Bone marrow (tissue), 2 donors: ENCODE measurements at regions not wholly inside any gene's neighbourhood (a gene's known extent, or its start where the extent isn't known, plus 50 kb on each side); places are given as distances from the start of the nearest gene placed in this dataset.
"Not testable (repeated sequence)": the region's sequence is repeated elsewhere in the genome, so short reads cannot be mapped to it uniquely, and the experiment has no call there.

Experiments used
- DNase-seq, 2 donors: peaks; one replicate each; lab custom pipeline; 2025; lab: John Stamatoyannopoulos, UW

DNA sequence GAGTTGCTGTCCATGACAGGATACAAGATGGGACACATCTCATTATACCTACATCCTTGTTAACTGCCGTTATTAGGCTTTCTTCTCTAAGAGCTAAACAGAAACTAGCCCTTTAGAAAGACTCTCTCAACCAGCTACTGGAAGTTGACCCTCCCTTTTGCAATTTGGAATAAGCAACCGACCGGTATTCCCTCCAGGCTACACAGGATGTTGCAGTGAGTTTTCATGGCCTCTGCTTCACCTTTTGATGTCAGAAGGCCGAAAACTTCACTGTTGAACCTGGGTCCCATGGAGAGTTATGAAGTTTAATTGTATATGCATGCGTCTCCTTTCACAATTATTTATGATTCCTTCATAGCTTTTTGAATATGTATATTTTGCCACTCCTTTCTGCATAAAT, 1042.5 kb upstream of the SPRY2 start:
- no peak for DNase-seq

DNA sequence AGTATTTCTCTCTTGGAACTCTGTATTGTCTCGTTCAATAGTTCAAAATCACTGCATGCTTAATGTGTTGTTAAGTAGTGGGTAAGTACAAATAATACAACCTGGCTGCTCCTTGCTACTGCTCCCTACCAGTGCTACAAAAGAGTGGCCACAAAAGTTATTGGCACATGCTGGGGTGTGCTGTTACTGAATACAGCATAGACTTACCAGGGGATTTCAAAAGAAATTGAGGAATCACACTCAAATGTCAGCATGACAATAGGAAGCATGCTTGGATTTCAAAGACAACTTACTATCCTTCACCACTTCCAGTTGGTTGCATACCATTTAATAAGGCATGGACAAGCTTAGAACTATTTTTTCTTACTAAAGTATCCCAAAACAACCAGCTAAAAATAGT, 1041.3 kb upstream of the SPRY2 start:
- no peak for DNase-seq

DNA sequence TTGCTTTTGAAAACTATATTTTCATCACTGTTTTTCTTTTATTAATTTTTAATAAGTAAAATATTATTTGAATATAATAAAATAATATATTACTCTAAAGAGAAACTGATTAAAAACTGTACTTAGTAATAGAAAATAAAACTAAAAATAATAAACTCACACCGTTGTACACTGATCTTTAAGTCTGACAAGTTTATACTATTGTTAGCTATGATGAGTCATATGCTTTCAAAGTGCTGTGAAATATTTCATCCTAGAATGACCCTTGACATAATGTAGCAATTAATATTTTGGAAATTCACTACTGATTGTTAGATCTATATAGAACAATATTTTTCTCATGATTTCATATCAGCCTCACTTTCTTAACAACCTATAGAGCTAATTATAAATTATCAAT, 1040.6 kb upstream of the SPRY2 start:
- DNase-seq, result no peak

DNA sequence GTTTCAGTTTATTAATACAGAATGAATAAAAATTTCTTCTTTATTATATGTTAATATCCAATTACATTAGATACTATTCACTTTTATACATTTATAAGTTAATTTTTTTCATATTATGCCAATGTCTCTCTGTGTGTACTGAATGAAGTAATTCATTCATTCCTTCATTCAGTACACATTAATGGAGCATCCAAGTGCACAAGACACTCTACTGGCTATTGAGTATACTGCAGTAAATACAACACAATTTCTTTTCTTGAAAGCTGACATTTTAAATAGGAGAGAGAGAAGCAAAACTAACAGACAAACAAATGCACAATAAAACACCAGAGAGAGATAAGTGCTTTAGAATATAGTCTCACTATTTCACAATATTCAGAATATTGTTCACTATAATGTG, 1038.3 kb upstream of the SPRY2 start:
- no peak for DNase-seq

DNA sequence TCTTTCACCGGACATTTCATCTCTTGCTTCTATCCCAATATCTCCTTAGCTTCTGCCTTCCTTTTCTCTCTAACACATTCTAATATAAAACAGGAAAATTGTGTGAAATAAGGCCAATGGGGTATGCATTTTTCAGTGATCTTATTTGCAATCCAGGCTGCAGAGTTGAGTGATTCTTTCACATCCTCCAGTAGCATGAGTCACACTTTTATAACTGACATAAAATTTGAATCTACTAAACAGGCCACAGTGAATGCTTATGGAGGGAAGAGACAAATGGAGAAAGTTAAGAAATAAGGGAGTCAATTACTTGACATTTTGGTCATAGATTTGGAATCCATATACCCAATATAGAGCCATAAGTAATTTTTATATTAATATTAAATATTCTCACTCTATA, 1037.0 kb upstream of the SPRY2 start:
- no peak for DNase-seq

DNA sequence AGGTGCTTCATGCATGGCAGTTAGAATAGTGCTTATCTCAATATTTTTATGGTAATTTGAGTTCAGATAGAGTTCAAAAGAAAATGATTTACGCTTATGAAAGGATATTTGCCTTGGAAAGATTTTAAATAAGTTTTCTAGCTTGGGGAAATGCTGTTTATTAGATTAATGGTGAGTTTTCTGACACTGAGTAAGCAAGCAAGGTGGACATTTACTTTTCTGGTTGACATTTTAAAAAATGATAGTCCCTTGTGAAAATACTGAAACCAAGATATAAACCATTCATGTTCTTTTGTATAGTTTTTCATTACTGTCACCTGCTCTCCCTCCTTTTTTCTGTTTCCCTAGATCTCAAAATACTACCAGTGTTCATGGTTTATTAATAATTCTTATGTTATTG, 1034.8 kb upstream of the SPRY2 start:
- no peak for DNase-seq

DNA sequence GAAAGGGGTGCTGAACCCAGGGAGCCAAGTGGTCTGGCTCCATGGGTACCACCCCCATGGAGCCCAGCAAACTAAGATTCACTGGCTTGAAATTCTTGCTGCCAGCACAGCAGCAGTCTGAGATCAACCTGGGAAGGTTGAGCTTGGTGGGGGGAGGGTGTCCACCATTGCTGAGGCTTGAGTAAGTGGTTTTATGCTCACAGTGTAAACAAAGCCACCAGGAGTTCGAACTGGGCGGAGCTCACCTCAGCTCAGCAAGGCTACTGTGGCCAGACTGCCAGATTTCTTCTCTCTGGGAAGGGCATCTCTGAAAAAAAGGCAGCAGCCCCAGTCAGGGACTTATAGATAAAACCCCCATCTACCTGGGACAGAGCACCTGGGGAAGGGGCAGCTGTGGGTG, 1021.8 kb upstream of the SPRY2 start:
- DNase-seq, result not testable (repeated sequence)

DNA sequence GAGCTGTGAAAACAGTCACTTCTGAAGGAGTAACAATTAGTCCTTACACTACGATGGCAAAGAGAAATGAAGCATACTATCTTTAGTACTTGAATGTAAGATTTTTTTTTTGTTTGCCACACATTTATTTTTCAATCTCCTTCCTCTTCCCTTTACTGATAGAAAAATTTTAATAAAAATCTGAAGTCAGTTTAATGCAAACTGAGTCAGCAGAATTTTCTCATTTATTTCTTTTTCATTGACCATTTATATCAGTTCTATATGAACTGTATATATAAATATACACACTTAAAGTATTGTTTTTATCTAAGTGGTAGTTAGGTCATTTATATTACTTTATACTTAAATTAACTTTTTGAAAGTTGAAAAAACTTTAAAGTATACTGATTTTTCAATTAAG, 1009.1 kb upstream of the SPRY2 start:
- DNase-seq, result no peak

DNA sequence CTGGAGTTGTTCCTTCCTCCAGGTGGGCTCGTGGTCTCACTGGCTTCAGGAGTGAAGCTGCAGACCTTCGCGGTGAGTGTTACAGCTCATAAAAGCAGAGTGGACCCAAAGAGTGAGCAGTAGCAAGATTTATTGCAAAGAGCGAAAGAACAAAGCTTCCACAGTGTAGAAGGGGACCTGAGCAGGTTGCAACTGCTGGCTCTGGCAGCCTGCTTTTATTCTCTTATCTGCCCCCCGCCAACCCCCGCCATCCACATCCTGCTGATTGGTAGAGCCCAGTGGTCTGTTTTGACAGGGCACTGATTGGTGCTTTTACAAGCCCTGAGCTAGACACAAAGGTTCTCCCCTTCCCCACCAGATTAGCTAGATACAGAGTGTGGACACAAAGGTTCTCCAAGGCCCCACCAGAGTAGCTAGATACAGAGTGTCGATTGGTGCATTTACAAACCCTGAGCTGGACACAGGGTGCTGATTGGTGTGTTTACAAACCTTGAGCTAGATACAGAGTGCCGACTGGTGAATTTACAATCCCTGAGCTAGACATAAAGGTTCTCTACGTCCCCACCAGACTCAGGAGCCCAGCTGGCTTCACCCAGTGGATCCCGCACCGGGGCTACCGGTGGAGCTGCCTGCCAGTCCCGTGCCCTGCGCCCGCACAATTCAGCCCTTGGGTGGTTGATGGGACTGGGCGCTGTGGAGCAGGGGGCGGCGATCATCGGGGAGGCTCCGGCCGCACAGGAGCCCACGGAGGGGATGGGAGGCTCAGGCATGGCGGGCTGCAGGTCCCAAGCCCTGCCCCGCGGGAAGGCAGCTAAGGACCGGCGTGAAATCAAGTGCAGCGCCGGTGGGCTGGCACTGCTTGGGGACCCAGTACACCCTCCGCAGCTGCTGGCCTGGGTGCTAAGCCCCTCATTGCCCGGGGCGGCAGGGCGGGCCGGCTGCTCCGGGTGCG, 999.5 kb upstream of the SPRY2 start:
- DNase-seq, result not testable (repeated sequence)

DNA sequence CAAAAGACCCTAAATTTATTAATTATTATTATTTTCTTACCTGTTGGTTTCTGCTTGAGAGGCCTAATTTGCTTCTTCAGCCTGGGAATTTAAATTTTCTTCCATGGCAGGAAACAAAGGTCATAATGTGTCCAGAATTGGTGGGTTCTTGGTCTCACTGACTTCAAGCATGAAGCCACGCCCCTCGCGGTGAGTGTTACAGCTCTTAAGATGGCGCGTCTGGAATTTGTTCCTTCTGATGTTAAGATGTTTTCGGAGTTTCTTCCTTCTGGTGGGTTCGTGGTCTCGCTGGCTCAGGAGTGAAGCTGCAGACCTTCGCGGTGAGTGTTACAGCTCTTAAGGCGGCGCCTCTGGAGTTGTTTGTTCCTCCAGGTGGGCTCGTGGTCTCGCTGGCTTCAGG, 998.7 kb upstream of the SPRY2 start:
- DNase-seq, result not testable (repeated sequence)

DNA sequence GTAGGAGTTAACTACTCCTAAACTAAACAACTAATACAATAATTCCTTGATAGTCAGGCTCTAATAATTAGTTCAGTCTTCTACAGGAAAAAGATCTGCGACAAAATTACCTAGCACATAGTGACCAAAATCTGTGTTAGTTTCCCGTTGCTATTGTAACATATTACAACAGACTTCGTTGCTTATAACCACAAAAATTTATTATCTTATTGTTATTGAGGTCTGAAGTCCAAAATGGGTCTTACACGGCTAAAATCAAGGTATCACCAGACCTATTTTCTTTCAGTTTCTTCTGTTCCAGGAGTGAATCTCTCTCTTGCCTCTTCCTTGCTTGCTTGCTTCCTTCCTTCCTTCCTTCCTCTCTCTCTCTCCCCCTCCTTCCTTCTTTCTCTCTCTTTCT, 993.6 kb upstream of the SPRY2 start:
- no peak for DNase-seq

DNA sequence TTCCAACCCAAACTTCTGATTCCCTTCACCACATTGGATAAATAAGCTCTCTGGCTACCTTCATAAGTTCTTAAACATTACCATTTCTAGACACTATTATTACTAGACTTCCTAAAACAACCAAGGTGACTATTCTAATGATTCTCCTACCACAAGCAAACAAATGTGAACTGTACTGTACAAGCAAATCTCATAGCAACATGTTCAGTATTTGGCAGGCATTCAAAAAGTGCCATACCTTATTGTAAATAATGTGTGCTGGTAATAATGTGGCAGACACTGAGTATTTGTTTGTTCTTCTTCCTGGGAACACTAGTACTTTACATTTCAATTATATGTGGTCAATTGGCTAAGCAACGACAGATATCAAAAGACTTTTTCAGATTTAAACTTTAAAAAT, 986.0 kb upstream of the SPRY2 start:
- no peak for DNase-seq

DNA sequence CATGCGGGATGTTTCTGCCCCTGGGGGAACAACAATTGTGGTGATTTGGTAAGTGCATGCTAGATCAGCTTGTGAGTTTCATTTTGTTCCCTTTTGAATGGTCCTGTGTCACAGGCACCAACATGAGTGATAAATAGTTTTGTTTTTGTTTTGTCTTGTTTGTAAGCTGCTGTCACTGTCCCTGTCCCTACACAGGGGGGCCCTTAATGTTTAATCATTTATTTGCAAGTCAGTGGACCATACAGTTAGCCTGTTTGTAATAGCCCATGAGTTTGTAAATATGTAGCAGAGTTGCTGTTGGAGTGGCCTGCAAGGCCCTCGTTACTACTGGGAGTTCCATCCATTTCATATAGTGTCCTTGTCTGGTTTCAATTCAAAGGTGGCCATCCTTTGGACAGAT, 979.6 kb upstream of the SPRY2 start:
- no peak for DNase-seq

DNA sequence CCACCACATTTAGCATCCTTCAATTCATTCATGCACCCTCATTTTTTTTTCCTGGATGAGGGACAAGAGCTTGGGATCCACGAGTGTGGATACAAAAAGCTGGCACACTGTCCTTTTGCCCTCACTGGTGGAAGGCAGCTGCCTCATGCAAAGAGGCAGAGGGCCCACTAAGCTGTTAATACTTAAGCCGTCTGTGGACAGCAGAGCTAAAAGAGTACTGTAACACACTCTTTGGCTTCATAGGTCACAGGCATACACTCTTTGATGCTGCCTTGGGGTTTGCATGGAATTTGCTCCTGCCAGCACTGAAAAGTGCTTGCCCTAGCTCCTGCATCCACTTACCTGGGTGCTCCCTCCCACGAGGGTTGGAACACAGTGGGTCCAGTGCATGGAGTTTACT, 978.4 kb upstream of the SPRY2 start:
- DNase-seq, result no peak

DNA sequence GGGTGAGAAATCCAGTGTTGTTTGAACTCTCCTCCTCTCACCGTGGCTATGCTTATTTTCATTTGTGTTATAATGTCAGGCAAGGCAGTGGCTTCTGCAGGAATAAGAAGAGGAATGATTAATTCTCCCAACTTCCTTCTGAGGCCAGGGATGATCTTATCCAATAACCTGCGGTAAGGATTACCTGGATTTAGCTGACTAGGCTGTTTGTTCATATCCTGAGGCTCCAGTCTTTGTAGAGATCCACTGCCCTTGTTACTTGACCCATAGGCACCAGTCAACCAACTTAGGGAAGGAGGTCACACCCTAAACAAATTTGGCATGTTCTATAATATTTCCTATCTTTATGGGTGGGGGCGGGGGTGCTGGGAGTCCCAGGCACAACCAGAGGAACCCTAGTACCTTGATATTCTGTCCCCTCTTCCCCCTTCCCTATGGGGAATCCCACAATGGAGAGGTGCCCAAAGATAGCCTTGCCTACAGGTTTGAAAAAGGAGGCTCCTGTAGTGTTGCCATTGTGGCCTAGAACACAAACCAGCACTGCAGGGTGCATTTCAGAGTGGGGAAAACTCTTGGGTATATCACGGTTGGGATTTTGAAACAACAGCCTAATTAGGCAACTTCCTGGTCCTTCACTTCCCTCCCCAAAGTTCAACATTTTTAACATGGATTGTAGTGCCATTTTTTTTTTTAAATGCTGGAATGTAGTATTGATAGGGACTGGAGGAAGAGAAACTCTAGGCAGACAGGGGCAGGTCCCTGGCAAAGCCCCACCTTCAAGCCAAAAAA, 977.5 kb upstream of the SPRY2 start:
- no peak for DNase-seq

DNA sequence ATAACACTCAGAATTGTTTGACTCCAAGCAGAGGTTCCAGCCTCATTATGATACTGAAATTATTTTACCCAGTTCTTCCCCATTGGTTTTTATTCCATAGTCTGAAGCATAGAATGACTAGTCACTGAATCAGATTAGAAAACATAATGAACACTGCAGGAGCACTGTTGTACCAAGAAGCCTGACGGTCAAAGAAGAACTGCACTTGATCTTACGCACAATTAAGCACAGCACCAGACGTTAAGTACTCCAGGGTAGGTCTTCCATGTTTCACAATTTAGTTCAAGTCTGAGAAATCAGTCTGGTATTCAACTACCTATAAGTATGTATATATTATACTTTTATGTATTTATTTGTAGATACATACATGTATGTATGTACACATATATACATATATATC, 973.5 kb upstream of the SPRY2 start:
- no peak for DNase-seq

DNA sequence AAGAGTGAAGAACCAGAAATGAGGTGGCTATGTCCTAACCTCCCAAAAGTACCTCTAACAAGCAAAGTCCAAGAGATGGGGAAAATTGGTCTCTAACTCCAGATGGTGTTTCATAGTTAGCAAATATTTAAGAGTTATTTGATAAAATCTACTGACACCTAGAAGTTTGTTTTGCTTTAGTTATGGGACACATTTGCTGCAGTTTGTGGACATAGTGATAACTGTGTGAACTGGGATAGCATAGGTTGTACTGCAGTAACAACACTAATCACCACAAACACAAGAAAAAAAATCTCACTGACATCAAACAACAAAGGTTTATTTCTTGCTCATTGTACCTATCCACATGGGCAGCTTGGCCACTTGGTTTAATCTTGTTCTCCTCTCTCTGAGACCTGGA, 965.0 kb upstream of the SPRY2 start:
- no peak for DNase-seq

DNA sequence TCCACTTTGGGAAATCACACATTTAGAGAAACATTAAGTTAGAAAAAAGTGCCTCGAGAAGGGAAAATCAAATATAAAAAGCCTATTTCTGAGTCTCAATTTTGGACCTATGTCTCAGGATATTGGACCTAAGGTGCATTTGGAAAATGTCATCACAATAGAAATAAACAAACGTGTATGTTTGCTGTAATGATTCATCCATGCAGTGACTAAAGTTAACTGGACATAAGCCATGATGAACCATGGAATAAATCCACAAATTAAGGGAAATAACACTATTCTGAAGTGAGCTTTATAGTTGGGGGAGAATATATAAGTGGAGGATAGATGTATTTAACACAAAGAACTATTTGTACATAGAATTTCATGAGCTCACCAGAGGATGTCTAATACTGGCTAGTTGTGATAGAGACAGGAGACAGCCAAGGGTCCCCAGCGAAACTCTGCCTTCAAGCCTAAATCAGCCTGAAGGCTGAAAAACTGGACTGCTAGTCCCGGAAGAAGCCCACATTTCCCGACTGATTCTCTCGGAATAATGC, 963.3 kb upstream of the SPRY2 start:
- DNase-seq, result no peak

DNA sequence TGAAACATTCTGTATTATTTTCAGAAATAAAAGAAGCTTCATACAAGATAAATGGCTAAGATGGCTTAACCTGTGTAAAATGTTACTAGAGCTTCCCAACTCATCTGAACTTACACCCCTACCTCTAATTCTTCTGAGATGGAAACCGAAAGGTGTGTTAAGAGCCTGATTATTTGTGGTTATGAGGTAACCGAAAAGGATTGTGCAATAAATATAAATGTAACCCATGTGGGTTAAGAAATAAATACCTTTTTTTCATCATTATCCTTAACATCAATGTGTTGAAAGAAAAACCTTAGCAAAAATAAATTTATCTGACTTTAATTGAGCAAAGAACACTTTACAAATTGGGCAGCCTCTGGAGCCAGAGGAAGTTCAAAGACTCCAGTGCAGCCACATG, 961.8 kb upstream of the SPRY2 start:
- no peak for DNase-seq

DNA sequence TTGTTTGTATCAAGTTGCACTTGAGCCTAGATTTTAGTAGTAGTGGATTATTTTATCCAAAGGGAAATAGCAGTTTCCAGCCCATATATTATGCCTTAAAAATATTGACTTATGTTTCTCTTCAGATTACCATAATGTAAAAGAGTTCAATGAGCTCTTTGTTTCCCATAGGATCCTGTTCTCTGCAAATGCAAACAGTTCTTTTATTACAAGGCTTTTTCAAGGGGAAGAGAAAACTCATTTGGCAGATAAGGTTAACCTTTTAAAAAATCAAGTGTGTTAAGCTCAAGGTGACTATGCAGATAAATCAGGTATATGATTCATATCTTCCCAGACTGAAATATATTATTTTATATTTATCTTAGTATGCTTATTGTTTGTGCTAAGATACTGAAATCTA, 961.2 kb upstream of the SPRY2 start:
- no peak for DNase-seq

DNA sequence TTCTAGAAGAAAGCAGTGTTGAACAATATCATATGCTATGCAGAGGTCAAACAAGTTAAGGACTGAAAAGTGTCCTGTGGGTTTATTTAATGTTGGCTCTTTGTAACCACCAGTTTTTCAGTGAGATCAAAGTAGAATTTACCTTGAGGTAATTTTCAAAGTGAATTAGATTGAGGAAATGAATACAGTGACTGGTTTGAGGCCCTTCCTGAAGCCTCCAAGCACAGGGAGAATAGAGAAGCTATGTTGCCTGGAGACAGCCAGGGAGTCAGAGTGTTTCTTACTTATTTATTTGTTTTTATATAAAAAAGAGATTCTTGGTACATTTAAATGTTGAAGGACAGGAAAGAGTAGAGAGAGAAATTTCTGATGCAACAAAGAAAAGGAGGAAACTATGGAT, 954.3 kb upstream of the SPRY2 start:
- DNase-seq, result no peak

DNA sequence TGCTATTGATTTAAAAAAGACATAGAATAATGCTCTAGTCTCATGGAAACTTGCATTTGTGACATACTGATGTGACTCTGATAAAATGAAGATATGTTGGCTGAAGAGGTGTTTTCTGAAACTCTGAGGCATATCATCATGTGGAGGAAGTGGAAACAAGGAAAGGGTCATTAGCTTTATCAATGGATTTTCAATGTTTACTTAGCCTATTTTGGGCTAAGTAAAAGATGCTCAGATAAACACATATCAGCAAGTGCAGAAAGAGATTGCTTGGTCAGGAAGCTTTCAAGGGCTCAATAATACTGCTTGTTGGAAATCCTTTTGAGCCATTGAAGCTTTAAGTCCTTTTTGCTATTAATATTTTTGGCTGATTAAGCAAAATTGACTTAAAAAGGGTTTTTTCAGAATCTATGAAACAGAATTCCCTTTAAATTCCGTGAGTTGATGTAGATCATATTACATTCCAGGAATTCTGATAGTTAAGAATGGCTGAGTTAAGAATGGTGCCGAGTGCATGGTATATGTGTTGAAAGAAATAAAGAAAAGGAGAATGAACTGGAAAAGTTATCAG, 952.8 kb upstream of the SPRY2 start:
- DNase-seq, result no peak

DNA sequence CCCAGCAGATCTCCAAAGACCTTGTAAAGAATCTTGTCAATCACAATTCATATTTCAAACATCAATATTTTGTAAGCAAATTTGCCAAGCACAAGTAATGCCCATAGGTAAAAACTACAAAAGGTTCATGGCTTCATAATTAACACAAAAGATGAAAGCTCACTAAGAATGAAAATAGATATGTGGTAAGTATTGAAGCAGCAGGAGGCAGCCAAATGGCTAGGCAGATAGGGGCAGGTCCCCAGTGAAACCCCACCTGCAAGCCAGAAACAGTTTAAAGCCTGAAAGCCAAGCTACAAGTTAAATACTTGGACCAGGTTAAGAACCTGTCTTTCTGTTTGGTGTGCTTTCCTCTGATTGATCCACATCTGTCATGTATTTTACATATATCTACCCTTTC, 942.6 kb upstream of the SPRY2 start:
- DNase-seq, result no peak
